HG03159 (cell line): ENCODE measurements at regions not wholly inside any gene's neighbourhood (a gene's known extent, or its start where the extent isn't known, plus 50 kb on each side); places are given as distances from the start of the nearest gene placed in this dataset.
"Not testable (repeated sequence)": the region's sequence is repeated elsewhere in the genome, so short reads cannot be mapped to it uniquely, and the experiment has no call there.

Source experiments
- ATAC-seq: cut with Tn5 transposase; IDR thresholded peaks from one replicate; pipeline ENCODE4 v1.9.1; 2021; ENCODE audit warnings: mild to moderate bottlenecking, moderate library complexity; ENCODE audit not compliant: unreplicated experiment

DNA sequence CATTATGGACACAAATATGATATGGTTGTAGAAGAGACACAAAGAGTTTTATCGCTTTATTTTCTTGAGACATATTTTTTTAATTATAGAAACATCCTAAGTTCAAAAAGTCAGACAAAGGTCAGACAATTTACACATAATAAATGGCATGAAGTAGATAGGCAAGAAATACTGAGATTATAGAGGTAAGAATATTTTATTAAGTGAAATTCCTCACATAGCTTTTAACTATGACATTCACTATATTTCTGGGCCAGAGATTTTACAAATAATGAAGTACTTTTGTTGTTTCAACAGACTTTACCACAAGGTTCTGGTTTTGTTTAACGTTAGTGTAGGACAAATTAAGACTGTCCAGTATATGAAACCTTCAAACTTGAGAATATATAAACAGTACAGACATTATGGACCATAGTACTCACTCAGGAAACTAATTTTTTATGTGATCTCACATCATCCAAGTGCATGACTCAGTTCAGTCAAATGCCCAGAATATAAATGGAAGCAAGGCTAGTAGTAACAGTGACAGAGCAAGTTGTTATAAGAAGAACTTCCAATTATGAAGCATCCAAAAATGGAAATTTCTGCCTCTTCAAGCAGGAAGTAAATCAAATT lies 394.8 kb downstream of the KCNJ2 start:
- ATAC-seq = no peak

DNA sequence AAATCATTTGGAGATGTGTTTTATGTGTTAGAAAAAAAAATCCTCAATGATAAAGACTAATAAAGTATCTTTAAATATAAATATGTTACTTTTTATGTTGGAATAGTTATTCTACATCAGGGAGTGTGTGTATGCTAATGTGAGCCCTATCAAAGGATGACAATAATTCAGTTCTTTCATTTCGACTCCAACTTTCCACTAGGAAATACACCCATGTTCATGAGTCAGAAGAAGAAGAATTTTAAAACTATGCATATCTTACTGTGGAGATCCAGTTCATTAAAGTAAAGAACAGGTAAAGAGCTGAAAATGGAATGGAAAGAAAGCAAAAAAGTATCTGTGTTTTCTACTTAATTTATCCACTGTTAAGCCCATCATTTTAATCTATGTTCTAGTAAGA lies 399.8 kb downstream of the KCNJ2 start:
- ATAC-seq = no peak

DNA sequence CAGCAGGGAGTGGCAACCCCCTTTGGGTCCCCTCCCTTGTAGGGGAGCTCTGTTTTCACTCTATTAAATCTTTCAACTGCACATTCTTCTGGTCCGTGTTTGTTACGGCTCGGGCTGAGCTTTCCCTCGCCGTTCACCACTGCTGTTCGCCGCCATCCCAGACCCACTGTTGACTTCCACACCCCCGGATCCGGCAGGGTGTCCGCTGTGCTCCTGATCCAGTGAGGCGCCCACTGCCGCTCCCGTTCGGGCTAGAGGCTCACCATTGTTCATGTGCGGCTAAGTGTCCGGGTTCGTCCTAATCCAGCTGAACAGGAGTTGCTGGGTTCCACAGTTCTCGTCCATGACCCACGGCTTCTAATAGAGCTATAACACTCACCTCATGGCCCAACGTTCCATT lies 408.1 kb downstream of the KCNJ2 start:
- no peak for ATAC-seq

DNA sequence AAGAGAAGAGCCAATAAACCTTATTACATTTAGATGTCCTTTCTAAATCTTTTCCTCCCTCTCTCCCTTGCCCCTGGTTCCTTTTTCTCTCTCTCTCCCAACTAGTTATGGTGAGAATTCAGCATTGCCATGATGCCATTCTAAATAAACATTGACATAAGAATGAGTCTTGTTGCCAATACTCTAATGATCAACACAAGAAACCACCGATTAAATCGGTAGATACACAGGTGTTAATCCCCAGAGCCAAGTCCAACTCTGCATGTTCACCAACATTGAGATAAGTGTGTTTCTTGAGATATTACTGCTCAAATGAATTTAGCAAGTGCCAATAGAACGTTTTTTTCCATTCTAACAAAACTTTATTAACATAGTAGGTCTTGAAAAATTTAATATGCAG lies 412.1 kb downstream of the KCNJ2 start:
- no peak for ATAC-seq

DNA sequence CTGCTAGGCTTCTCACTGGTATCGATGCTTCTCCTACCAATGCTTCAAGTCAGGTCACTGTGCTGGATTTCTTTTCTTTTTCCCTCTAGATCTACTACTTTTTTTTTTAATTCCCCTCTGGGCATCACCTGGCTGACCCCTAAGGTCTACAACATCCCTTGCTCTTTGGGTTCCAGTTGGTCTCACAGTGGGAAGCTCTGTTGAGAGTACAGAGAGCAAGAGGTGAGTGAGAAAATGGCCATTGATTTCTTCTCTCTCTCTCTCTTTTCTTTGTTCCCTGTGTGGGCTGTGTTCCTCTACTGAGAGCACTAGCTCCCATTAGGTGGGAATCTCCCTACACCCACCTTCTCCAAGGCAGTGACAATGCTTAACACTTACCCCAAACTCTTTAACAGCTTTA lies 413.4 kb downstream of the KCNJ2 start:
- ATAC-seq = no peak

DNA sequence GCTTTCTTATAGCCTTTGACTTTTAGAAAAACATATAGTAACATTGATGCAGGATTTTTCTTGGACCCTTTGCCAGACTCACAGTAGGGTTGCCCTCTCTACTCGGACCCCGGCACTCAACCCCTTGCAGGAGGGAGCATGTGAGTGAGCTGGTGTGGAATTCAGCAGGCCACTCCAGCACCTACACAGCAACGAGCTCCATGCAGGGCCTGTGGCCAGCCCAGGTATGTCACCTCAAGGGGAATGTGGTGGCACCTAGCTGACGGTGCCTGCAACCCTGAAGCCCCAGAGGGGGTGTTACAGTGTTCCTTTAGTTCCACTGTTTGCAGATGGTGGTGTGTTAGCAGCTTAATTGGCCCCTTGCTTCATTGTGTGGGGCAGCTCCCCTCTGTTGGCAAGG lies 414.9 kb downstream of the KCNJ2 start:
- no peak for ATAC-seq

DNA sequence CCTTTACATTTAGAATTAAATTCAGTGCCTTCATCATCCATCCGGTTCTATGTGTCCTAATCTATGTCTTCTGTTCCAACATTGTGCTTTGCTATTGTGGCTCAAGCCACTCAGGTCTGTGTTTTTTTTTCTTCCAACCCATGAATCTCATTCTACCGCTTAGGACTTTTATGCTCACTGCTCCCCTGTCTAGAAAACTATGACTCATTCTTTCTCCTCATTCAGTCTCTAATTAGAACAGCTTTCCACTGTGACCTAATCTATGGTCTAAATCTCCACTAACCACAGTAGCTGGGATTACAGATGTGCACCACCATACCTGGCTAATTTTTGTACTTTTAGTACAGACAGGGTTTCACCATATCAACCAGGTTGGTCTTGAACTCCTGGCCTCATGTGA lies 418.7 kb downstream of the KCNJ2 start:
- ATAC-seq = no peak

DNA sequence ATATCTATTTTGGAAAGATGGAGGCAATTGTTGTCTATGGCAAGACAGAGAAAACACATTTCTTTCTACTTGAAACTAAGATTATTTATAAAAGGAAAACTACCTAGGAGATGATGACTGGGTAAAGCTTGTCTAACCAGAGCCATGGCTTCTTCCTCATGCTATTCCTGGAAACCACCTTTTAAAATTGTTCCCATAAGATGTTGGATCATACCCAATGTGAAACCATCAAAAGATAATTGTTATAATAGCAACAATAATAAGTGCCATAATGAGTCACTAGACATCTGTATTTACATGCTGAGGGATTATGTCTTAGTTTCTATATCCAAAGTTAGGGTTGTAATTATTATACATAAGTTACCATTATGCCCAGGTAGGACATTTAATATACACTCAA lies 428.4 kb downstream of the KCNJ2 start:
- ATAC-seq = no peak

DNA sequence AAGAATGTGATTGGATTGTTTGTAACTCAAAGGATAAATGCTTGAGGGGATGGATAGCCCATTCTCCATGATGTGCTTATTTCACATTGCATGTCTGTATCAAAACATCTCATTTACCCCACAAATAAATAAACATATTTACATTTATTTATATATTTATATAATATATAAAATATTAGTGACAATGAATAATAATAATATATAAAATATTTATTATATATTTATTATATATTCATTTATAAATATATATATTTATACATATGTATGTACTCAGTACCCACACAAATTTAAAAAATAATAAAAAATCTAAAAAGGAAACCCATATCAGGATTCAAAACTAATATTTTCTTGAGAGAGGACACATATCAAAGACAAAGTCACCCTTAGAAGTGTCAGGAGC lies 429.9 kb downstream of the KCNJ2 start:
- no peak for ATAC-seq

DNA sequence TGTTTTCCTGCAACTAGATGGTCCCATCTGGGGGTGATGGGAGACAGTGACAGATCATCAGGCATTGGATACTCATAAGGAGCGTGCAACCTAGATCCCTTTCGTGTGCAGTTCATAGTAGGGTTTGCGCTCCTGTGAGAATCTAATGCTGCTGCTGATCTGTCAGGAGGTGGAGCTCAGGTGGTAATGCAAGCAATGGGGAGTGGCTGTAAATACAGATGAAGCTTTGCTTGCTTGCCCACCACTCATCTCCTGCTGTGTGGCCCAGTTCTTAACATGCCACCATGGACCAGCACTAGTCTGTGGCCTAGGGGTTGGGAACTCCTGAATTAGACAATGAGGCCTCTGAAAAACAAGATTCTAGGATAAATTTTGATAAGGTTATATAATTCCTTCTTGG lies 430.6 kb downstream of the KCNJ2 start:
- not testable (repeated sequence) for ATAC-seq

DNA sequence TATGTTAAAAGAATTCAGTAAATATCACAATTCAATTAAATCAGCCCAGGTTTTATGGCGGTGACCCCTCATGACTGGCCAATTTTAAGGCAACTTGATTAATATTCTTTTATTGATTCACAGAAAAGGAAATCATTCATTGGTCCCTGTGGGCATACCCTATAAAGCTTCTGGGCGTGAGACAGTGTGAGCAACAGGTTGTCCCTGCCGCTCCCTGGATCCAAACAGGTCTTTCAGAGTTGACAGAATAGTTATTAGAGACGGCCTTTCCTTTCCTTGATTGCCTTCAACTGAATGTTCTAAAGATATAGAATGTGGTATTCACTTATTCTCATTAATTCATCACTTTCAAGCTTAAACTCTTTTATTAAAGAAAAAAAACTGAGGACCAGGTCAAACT lies 433.9 kb downstream of the KCNJ2 start:
- no peak for ATAC-seq

DNA sequence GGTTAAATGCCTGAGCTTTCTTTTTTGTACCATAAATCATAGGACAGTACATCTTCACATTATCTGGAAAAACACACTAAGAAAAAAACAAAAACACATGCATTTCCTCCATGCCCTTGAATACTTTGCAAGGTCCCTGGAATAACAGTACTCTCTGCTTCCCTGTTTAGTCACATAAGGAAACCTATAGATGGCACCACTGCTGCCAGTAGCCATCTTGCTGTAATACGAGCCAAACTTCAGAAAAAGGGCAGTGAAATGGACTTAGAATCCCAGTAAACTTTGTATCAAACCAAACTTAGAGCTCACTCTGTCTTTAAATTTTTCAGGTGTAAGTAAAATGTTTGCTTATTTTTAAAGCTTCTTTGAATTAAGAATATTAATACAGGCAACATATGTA lies 435.5 kb downstream of the KCNJ2 start:
- no peak for ATAC-seq

DNA sequence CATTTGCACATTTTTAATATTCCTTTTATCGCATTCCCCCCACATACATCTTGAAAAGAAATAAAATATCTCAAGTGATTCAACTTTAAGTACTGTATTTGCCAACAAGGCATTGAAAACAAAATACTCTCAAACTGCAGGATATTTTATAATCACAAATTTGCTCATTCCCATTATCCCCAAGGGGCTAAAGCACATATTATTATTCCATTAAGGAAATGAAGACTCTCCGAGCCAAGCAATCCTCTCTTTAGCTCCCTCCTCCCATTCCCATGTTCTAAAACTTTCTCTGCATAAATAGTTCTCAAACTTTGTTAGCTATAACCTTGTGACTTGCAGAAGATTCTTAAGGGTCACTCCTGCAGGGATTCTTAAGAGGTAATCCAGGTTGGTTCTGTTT lies 436.8 kb downstream of the KCNJ2 start:
- no peak for ATAC-seq

DNA sequence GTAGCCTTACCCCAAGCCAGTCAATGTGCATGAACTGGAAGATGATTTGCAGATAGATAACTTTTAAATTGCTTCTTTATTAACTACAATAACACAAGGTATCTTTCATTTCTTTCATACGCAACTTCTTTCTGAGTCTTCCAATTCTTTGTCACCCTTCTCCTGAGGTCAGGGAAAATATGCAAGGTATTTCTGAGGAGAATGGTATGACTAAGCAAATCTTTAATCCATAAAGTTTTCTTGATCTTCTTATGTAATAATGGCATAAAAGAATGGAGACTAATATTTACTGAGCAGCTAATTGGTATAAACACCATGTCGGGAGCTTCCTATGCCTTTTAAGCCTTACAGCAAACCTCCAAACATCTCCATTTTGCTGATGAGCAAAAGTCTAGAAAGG lies 438.9 kb downstream of the KCNJ2 start:
- no peak for ATAC-seq

DNA sequence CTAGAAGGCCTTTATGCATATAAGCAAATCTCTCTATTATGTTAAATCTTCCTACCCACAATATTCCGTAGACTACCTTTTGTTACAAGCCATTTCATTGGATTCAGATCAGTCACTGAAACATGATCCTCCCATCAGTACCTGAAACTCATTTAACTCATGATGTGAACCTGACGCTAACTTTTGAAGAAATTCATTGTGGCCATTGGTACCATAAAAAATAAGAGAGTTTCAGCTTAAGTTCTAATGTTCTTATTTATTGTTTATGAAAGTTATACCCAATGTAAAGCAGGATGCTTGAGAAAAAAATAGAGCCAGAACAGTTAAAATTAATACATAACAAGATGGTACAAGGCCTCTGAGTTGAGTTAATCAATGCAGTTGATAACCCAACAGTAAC lies 439.6 kb downstream of the KCNJ2 start:
- ATAC-seq = no peak

DNA sequence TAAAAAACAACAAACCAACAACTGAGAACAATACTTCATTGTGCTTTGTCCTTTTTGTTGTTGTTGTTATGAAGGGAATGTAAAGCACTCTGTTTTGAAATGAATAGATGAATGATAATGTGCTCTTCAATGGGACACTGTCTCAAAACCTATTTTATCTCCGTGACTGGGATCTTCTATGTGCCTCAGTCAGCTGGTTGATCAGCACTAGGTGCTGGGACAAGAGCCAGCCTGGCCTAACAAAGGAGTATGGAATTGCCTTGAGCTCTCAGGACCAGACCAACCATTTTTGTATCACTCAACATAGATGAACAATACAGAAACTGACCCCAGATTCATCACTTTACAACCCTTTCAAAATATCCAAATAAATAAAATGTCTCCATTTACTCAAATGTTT lies 440.2 kb downstream of the KCNJ2 start:
- no peak for ATAC-seq

DNA sequence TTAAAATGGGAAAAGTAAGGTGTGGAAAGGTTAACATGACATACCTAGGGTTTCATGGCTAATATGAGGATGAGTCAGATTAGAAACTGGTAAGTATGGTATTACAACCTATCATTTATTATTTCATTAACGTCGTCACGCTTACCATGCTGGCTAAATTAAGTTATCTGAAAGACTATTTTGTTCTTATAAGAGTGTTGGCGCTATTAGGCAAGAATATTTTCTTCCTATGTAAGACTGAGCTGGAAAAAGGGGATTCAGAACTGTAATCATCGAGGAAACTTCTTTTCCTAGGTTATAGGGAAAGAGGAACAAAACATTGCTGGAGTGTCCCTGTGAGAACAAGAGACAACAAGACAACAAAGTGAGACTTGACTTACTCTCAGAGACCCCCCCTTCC lies 440.8 kb downstream of the KCNJ2 start:
- ATAC-seq = no peak

DNA sequence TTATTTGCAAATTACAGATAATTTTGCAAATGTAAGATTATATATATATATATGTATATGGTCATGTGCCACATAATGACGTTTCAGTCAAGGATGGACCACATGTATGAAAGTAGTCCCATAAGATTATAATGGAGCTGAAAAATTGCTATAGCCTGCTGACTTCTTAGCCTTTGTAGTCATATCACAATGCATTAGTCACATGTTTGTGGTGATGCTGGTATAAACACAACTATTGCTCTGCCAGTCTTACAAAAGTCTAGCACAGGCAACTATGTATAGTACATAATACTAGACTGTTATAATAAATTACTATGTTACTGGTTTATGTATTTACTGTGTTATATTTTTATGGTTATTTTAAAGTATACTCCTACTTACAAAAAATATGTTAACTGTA lies 444.3 kb downstream of the KCNJ2 start:
- ATAC-seq = no peak

DNA sequence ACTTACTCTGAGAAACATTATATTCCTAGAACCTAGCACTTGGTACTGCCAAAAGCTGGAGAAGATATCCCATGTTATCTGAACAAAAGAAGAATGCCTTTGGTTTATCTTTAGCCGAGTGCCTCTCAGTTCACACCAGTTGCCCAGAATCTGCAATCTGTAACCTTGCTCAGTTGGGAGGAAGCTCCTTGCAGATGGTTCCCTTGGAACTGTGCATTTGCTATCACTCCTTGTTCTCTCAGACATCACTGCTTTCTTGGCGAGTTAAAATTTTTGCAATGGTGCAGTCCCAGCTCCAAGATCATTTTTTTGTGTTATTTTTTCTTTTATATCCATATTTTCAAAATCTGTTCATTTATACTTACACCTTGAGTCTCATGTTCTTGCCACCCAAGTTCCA lies 446.5 kb downstream of the KCNJ2 start:
- ATAC-seq = no peak

DNA sequence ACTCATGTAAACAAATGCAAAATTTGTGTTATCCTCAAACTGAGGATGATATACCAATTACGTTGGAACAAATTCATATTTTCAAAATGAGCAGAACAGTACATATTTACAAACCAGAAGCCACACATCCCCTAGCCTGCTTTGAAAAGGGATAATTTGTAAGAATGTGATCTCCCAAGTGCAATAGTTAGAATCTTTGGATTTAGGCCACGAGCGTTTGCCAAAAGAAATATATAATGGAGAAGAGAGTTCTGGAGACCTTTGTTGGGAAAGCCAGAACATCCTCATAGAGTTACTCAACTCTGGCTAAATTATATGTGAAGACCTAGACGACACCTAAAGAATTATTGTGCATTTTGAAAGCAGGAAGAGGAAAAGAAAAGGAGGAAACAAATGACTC lies 449.3 kb downstream of the KCNJ2 start:
- ATAC-seq = no peak

DNA sequence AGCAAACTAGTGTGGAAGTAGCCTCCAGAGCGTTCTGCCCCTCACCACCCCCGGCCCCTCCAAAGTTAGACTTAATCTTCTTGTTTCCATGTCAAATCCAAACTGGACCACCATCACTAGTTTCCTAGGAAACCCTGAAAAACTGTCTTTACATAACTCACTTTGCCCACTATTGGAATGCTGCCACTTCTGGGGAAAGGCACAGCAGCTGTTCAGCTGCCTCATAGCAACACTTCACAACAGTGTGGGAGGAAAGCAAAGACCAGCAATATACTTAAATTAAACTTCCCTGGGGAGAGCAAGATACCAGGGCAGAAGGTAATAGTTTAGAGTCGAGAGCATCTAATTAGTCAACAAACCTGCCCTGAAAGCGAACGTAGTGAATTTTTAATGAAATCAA lies 452.2 kb downstream of the KCNJ2 start:
- ATAC-seq = no peak

DNA sequence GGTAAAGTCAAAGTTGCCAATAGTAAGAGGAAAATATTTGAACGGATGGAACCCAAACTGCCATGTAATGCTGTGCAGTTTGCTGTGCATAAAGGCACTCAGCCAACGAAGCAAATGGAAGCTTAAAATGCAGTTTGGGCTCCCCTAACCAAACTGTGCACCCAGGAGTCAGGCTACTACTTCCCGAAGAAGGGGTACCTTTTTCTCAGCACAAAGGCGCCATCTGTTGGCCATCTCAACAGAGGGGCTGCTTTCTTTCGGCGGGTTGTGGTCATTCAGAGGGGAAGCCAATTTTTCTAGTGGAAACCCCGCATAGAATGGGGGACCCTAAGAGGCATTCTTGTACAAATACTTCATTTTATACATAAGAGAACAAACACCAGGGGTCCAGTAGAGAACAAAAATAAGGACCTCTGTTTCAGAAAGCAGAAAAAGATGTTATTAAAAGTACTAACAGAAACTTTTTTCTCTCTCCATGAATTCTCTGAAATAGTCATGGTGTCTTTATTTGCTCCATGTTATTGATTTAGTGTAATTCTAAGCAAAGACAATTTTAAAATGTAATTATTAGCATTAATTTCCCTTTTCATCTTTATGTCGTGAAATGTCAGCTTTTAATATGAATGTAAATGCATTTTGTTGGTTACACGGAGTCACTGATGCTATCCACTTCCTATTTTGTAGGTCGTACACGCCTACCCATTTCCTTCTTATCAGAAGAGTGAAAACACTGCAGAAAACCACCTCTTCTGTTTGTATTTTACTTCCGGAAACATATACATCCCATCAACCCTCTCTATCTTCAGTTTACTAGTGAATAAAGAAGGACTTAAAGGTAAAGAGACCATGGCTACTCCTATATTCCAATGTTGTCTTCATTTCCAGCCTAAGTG lies 453.3 kb downstream of the KCNJ2 start:
- no peak for ATAC-seq

DNA sequence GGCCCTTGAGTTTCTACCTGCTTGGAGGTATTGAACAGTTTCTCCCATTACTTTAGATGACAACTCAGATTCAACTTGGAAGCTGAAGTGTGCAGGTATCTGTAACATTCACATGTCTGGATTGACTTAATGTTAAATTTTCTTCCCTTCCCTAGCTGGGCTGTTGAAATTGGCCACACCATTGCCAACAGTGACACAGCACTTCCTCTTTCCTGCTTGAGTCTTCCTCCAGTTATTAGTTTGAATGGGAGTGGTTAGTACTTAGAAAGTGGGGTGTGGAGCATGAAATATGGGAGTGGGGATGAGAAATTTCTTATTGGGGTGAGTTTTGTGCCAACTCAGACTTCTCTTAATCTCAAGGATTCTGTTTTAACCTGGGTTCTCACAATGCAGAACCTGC lies 454.9 kb downstream of the KCNJ2 start:
- no peak for ATAC-seq
